ENCODE measurements at regions not wholly inside any gene's neighbourhood (a gene's known extent, or its start where the extent isn't known, plus 50 kb on each side); places are given as distances from the start of the nearest gene placed in this dataset.

DNA sequence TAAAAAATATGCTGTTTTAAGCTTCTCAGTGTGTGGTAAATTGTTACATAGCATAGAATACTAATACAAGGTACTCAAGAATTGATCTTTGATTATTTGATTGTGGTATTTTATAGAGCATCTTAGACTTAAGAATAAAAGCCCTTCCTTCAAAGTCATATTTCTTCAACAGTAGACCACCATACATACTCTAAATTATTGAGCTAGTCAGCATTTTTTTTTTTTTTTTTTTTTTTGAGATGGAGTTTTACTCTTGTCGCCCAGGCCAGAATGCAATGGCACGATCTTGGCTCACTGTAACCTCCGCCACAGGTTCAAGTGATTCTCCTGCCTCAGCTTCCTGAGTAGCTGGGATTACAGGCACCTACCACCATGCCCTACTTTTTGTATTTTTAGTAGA, 436.7 kb upstream of the LUZP2 start:
- TF ChIP-seq, protein P1, sequence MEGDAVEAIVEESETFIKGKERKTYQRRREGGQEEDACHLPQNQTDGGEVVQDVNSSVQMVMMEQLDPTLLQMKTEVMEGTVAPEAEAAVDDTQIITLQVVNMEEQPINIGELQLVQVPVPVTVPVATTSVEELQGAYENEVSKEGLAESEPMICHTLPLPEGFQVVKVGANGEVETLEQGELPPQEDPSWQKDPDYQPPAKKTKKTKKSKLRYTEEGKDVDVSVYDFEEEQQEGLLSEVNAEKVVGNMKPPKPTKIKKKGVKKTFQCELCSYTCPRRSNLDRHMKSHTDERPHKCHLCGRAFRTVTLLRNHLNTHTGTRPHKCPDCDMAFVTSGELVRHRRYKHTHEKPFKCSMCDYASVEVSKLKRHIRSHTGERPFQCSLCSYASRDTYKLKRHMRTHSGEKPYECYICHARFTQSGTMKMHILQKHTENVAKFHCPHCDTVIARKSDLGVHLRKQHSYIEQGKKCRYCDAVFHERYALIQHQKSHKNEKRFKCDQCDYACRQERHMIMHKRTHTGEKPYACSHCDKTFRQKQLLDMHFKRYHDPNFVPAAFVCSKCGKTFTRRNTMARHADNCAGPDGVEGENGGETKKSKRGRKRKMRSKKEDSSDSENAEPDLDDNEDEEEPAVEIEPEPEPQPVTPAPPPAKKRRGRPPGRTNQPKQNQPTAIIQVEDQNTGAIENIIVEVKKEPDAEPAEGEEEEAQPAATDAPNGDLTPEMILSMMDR (IDR thresholded peaks at IDR 0.05): no peak
- TF ChIP-seq EZH2 (IDR thresholded peaks at IDR 0.05) (no peak), EZH2phosphoT487 (IDR thresholded peaks at IDR 0.05) (no peak)

Data from neural progenitor cell (in vitro differentiated cells).